Endothelial cell of umbilical vein (primary cell): ENCODE measurements at regions not wholly inside any gene's neighbourhood (a gene's known extent, or its start where the extent isn't known, plus 50 kb on each side); places are given as distances from the start of the nearest gene placed in this dataset.

Source experiments
- BruUV-seq: library from RNA; stranded (reverse); fragments of 400-500 nt; replicated peaks from 2 replicates; lab custom pipeline; 2021; lab: Mats Ljungman, UMichigan
- CTCF ChIA-PET: fragments of 300-600, 350-600 bp; sonication (Branson Sonifier 250); formaldehyde crosslinking; loops from one replicate; lab custom pipeline; 2021; ENCODE audit warnings: antibody characterized with exemption, inconsistent platforms; lab: Charles Lee
- POLR2A ChIA-PET: fragments of 300-600, 350-600 bp; sonication (Branson Sonifier 250); formaldehyde crosslinking; loops from one replicate; lab custom pipeline; 2021; ENCODE audit warnings: antibody characterized with exemption, inconsistent platforms; lab: Charles Lee
- DNase-seq: peaks from one replicate; pipeline ENCODE4 v3.0.0-alpha.2; 2011; ENCODE audit warnings: low read depth, low spot score
- FAIRE-seq: peaks from 2 replicates; lab custom pipeline; 2011; peaks lifted over from hg19 to GRCh38; lab: Jason Lieb, UNC
- H2AFZ ChIP-seq: 2 replicates; pipeline ENCODE4 v1.6.0; 2012; ENCODE audit warnings: low read depth, low read length, control low read depth, inconsistent platforms
- H3K27ac ChIP-seq: 2 replicates; pipeline ENCODE4 v1.5.1; 2011; ENCODE audit warnings: low read depth, mild to moderate bottlenecking, control low read depth, low read length, moderate library complexity; ENCODE audit not compliant: insufficient read depth
- H3K27me3 ChIP-seq, 2 experiments: 2 replicates each; pipeline versions ENCODE4 v1.6.0 to v1.6.1; 2011; ENCODE audit warnings: low read length in 2 of 2, mixed read lengths in 1 of 2; ENCODE audit not compliant: control insufficient read depth in 2 of 2, insufficient read depth in 2 of 2
- H3K36me3 ChIP-seq, 2 experiments: 2 replicates in 1 of 2; 3 replicates in 1 of 2; pipeline ENCODE4 v1.5.1; 2011; ENCODE audit warnings: low read length in 2 of 2, mild to moderate bottlenecking in 1 of 2, moderate library complexity in 1 of 2; ENCODE audit not compliant: control insufficient read depth in 2 of 2, insufficient read depth in 2 of 2; ENCODE audit errors: extremely low read depth in 1 of 2
- H3K4me1 ChIP-seq: 3 replicates; pipeline ENCODE4 v1.5.1; 2011; ENCODE audit warnings: mild to moderate bottlenecking, low read length; ENCODE audit not compliant: control insufficient read depth, insufficient read depth; ENCODE audit errors: extremely low read depth
- H3K4me2 ChIP-seq: 2 replicates; pipeline ENCODE4 v1.6.1; 2011; ENCODE audit warnings: low read length, control low read depth, mixed read lengths; ENCODE audit not compliant: insufficient read depth
- H3K4me3 ChIP-seq, 3 experiments: fragments of 200-600 bp in 1 of 3; sonication (generic), shearing (Covaris generic) in 1 of 3; replicated peaks in 1 of 3; 2 replicates each; pipeline ENCODE4 v1.5.1; 2011 to 2016; ENCODE audit warnings: control low read depth in 3 of 3, low read length in 3 of 3, mild to moderate bottlenecking in 2 of 3, inconsistent platforms in 1 of 3, low read depth in 1 of 3, moderate library complexity in 1 of 3; ENCODE audit not compliant: insufficient read depth in 1 of 3
- H3K79me2 ChIP-seq: 2 replicates; pipeline ENCODE4 v1.6.0; 2012; ENCODE audit warnings: low read length, inconsistent platforms; ENCODE audit not compliant: control insufficient read depth, insufficient read depth
- H3K9ac ChIP-seq: replicated peaks from 2 replicates; pipeline ENCODE3; 2011; ENCODE audit warnings: low read length, control low read depth; ENCODE audit not compliant: insufficient read depth; ENCODE audit errors: extremely low read depth
- H3K9me1 ChIP-seq: replicated peaks from 3 replicates; pipeline ENCODE4 v1.6.0; 2011; ENCODE audit warnings: mild to moderate bottlenecking, low read length; ENCODE audit not compliant: control insufficient read depth, insufficient read depth; ENCODE audit errors: extremely low read depth
- H3K9me3 ChIP-seq: replicated peaks from 2 replicates; pipeline ENCODE4 v1.5.1; 2012; ENCODE audit warnings: low read length, inconsistent platforms; ENCODE audit not compliant: control insufficient read depth, insufficient read depth
- H4K20me1 ChIP-seq: replicated peaks from 2 replicates; pipeline ENCODE3; 2011; ENCODE audit warnings: mild to moderate bottlenecking, low read length; ENCODE audit not compliant: control insufficient read depth, insufficient read depth; ENCODE audit errors: extremely low read depth
- EZH2 ChIP-seq: IDR thresholded peaks from 2 replicates; pipeline ENCODE4 v1.6.1; 2012; ENCODE audit warnings: borderline replicate concordance, low read depth, mild to moderate bottlenecking, moderate library complexity, low read length, inconsistent platforms; ENCODE audit not compliant: severe bottlenecking
- FOS ChIP-seq: IDR thresholded peaks from 2 replicates; pipeline ENCODE4 v1.6.1; 2011; ENCODE audit warnings: mild to moderate bottlenecking, low read length, moderate library complexity, borderline replicate concordance; ENCODE audit not compliant: insufficient read depth
- GATA2 ChIP-seq: IDR thresholded peaks from 2 replicates; pipeline ENCODE4 v1.7.0; 2011; ENCODE audit warnings: low read depth, mild to moderate bottlenecking, moderate library complexity, mixed read lengths, low read length; ENCODE audit not compliant: insufficient read length, insufficient read depth
- JUN ChIP-seq: IDR thresholded peaks from 2 replicates; pipeline ENCODE4 v1.6.1; 2011; ENCODE audit warnings: borderline replicate concordance, low read depth; ENCODE audit not compliant: insufficient read length, insufficient read depth
- MYC ChIP-seq: IDR thresholded peaks from one replicate; pipeline ENCODE4 v1.6.1; 2011; ENCODE audit warnings: mild to moderate bottlenecking, low read depth, low read length
- POLR2A ChIP-seq: IDR thresholded peaks from 2 replicates; pipeline ENCODE4 v1.6.1; 2012; ENCODE audit warnings: low read depth, mild to moderate bottlenecking, control low read depth, low read length
- POLR2AphosphoS5 ChIP-seq: IDR thresholded peaks from 2 replicates; pipeline ENCODE4 v1.6.1; 2012; ENCODE audit warnings: low read depth, mild to moderate bottlenecking, control low read depth, low read length, moderate library complexity; ENCODE audit not compliant: insufficient read depth
- dilution Hi-C: fragments of 300-500 bp; cut with MboI; formaldehyde crosslinking; loops from one replicate; pipeline ENCODE4 v1.15.0; 2019; ENCODE audit warnings: low sequenced_read_pairs; ENCODE audit not compliant: extremely low pct_ligation_motif_present
- intact Hi-C: fragments of 100-400 bp; cut with micrococcal nuclease; formaldehyde crosslinking; loops from one replicate; pipeline ENCODE4 v1.10.0; 2022
- TF ChIP-seq, protein P1 (sequence below), 2 donors: IDR thresholded peaks; 1 replicate in 1 of 2; 2 replicates in 1 of 2; pipeline ENCODE4 v1.5.1; 2011; ENCODE audit warnings: low read length in 2 of 2, mild to moderate bottlenecking in 2 of 2, moderate library complexity in 2 of 2, control low read depth in 1 of 2, inconsistent platforms in 1 of 2, low read depth in 1 of 2; ENCODE audit not compliant: insufficient read depth in 1 of 2; ENCODE audit errors: extremely low read depth in 1 of 2
- TF ChIP-seq, protein P2 (sequence below): IDR thresholded peaks from 2 replicates; pipeline ENCODE4 v1.6.1; 2011; ENCODE audit not compliant: insufficient read depth, insufficient read length

DNA sequence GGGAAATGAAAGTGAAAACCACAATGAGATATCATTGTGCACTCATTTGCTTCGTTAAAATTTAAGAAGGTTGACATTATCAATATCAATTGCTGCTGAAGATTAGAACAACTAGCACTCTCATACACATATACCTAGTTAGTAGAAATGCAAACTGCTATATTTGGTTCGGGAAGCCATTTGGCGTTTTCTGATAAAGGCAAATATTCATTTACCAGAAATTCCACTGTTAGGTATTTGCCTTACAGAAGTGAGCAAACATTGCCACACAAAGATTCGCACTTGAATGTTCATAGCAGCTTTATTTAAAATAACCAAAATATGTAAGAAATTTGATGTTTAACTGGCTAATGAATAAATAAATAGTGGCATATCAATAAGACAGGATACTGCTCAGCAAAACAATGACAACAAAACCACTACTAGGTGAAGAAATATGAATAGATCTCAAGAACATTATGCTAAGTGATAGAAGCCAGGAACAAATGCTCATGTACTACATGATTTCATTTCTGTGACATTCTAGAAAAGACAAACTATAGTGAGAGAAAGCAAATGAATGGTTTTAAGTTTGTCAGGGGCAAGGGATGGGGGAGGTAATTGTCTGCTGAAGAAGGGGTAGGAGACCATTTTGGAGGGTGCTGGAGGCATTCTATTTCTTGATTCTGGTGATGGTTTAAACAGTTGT, 387.8 kb downstream of the PTH2R start:
- POLR2A ChIA-PET, result no interaction called here
- BruUV-seq, result no TSS peak

More for the DNA sequence above, 387.8 kb downstream of the PTH2R start:
- FAIRE-seq (no peak), DNase-seq (no peak)
- Histone ChIP-seq H4K20me1 (no peaks in the 10 kb centered on the region), H3K79me2 (no peaks in the 10 kb centered on the region), H2AFZ (no peak overlapping the region), H3K4me3 (no peak overlapping the region), H3K27ac (no peak overlapping the region), H3K27me3 (no peaks in the 10 kb centered on the region), H3K9me1 (no peaks in the 10 kb centered on the region), H3K9ac (no peak overlapping the region), H3K4me1 (no peaks in the 10 kb centered on the region), H3K36me3 (no peaks in the 10 kb centered on the region), H3K9me3 (peaks cover 3% of the 10 kb centered on the region), H3K4me2 (no peak overlapping the region)
- dilution Hi-C loops, result no loop called here
- intact Hi-C loops, result no loop called here
- CTCF ChIA-PET, result no interaction called here
- no peak for TF ChIP-seq MYC
- no peak for TF ChIP-seq JUN
- TF ChIP-seq, protein P1, sequence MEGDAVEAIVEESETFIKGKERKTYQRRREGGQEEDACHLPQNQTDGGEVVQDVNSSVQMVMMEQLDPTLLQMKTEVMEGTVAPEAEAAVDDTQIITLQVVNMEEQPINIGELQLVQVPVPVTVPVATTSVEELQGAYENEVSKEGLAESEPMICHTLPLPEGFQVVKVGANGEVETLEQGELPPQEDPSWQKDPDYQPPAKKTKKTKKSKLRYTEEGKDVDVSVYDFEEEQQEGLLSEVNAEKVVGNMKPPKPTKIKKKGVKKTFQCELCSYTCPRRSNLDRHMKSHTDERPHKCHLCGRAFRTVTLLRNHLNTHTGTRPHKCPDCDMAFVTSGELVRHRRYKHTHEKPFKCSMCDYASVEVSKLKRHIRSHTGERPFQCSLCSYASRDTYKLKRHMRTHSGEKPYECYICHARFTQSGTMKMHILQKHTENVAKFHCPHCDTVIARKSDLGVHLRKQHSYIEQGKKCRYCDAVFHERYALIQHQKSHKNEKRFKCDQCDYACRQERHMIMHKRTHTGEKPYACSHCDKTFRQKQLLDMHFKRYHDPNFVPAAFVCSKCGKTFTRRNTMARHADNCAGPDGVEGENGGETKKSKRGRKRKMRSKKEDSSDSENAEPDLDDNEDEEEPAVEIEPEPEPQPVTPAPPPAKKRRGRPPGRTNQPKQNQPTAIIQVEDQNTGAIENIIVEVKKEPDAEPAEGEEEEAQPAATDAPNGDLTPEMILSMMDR (IDR thresholded peaks at IDR 0.05; ENCODE audit: extremely low read depth in 1 of 2, insufficient read depth in 1 of 2, low read depth in 1 of 2, low read length in 2 of 2), result no peak
- TF ChIP-seq, protein P2, sequence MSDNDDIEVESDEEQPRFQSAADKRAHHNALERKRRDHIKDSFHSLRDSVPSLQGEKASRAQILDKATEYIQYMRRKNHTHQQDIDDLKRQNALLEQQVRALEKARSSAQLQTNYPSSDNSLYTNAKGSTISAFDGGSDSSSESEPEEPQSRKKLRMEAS, result no peak
- no peak for TF ChIP-seq POLR2A
- no peak for TF ChIP-seq EZH2
- TF ChIP-seq GATA2, result no peak
- no peak for TF ChIP-seq POLR2AphosphoS5
- TF ChIP-seq FOS, result no peak
